ENCODE measurements at regions not wholly inside any gene's neighbourhood (a gene's known extent, or its start where the extent isn't known, plus 50 kb on each side); places are given as distances from the start of the nearest gene placed in this dataset.

- intact Hi-C loops (cut with DNase I; ENCODE audit: low total_unique reads): no loop called here
- DNase-seq (ENCODE audit: low spot score in 2 of 2): no peak
- TF ChIP-seq POLR2AphosphoS5 (IDR thresholded peaks at IDR 0.05): no peak
- TF ChIP-seq CTCF (IDR thresholded peaks at IDR 0.05): no peak
- no peak for TF ChIP-seq POLR2A (IDR thresholded peaks at IDR 0.05)
Observed at GRCh38 chr2:192381082-192381481, 186.3 kb upstream of the TMEFF2 start.

DNA sequence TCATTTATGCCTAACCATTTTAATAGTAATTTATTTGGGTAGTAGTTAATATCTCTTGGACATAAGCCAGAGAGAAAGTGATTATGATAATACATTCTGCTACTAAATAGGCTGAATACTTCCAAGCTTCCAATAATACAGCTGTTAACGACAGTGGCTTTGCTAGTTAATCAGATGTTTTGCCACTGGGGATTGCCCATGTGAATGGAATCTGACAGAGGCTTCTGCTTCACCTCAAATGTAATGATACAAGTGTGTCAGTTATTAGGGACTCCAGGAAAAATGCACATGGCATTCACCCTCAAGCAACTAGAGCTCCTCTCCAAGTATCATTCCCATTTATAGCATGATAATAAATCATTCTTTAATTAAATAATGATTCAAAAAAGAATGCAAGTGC is 185.0 kb upstream of the TMEFF2 start:
- Histone ChIP-seq H3K4me1 (no peaks in the 10 kb centered on the region), H3K27ac (no peak overlapping the region), H3K36me3 (no peaks in the 10 kb centered on the region), H3K27me3 (no peaks in the 10 kb centered on the region), H3K4me3 (no peak overlapping the region), H3K9me3 (peaks cover 0 to 4% of the 10 kb centered on the region in 2 donors)
- DNase-seq (ENCODE audit: low spot score in 2 of 2): no peak
- no peak for TF ChIP-seq POLR2AphosphoS5 (IDR thresholded peaks at IDR 0.05)
- no peak for TF ChIP-seq POLR2A (IDR thresholded peaks at IDR 0.05)
- no peak for TF ChIP-seq CTCF (IDR thresholded peaks at IDR 0.05)
- intact Hi-C loops (cut with DNase I; ENCODE audit: low total_unique reads): no loop called here

More at GRCh38 chr2:192381082-192381481, 186.3 kb upstream of the TMEFF2 start:
- no peaks in the 10 kb centered on the region for H3K4me1 ChIP-seq
- H3K9me3 ChIP-seq: peaks cover 0 to 4% of the 10 kb centered on the region in 2 donors
- no peaks in the 10 kb centered on the region for H3K36me3 ChIP-seq
- H3K27ac ChIP-seq: no peak overlapping the region
- H3K27me3 ChIP-seq: no peaks in the 10 kb centered on the region
- no peak overlapping the region for H3K4me3 ChIP-seq

DNA sequence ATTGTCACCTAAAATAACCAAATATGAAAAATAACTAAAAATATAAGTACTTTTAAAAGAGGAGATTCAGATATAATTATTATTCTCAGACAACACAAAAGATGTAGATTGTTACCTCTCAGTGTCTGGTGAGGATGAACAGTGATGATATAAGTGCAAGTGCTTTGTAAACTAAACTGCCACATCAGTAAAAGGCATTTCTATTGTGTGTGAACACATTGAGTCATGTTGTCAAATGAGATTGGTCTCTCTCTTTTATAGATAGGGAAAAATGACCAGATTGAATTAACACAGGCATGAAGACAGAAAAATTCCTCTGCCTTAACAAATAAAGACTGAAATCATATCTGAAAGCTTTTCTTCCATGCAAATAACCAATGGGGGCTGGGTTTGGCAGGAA is 182.4 kb upstream of the TMEFF2 start:
- no peaks in the 10 kb centered on the region for H3K4me1 ChIP-seq
- no peak for DNase-seq (ENCODE audit: low spot score in 2 of 2)
- H3K9me3 ChIP-seq: no peaks in the 10 kb centered on the region
- no peak overlapping the region for H3K4me3 ChIP-seq
- intact Hi-C loops (cut with DNase I; ENCODE audit: low total_unique reads): no loop called here
- no peaks in the 10 kb centered on the region for H3K27me3 ChIP-seq
- no peaks in the 10 kb centered on the region for H3K36me3 ChIP-seq
- H3K27ac ChIP-seq: no peak overlapping the region
- no peak for TF ChIP-seq POLR2AphosphoS5 (IDR thresholded peaks at IDR 0.05)
- no peak for TF ChIP-seq POLR2A (IDR thresholded peaks at IDR 0.05)
- no peak for TF ChIP-seq CTCF (IDR thresholded peaks at IDR 0.05)

- no peak for DNase-seq (ENCODE audit: low spot score in 2 of 2)
- TF ChIP-seq CTCF (IDR thresholded peaks at IDR 0.05) (no peak), POLR2AphosphoS5 (IDR thresholded peaks at IDR 0.05) (no peak), POLR2A (IDR thresholded peaks at IDR 0.05) (no peak)
- intact Hi-C loops (cut with DNase I; ENCODE audit: low total_unique reads): loop anchor here (5.0 kb wide), 1 partner anchor 814 kb away; no protein-coding TSS in a partner anchor
Observed at GRCh38 chr2:192373754-192374153, 179.0 kb upstream of the TMEFF2 start.

GRCh38 chr2:192373221-192373620 is 178.5 kb upstream of the TMEFF2 start:
- Histone ChIP-seq H3K27ac (no peak overlapping the region), H3K27me3 (no peaks in the 10 kb centered on the region), H3K36me3 (no peaks in the 10 kb centered on the region), H3K9me3 (no peaks in the 10 kb centered on the region), H3K4me3 (no peak overlapping the region), H3K4me1 (no peaks in the 10 kb centered on the region)
- intact Hi-C loops (cut with DNase I; ENCODE audit: low total_unique reads): loop anchor here (5.0 kb wide), 1 partner anchor 814 kb away; no protein-coding TSS in a partner anchor
- TF ChIP-seq CTCF (IDR thresholded peaks at IDR 0.05) (no peak), POLR2AphosphoS5 (IDR thresholded peaks at IDR 0.05) (no peak), POLR2A (IDR thresholded peaks at IDR 0.05) (no peak)
- no peak for DNase-seq (ENCODE audit: low spot score in 2 of 2)

More at GRCh38 chr2:192373754-192374153, 179.0 kb upstream of the TMEFF2 start:
- H3K9me3 ChIP-seq: no peaks in the 10 kb centered on the region
- H3K27ac ChIP-seq: no peak overlapping the region
- H3K4me3 ChIP-seq: no peak overlapping the region
- no peaks in the 10 kb centered on the region for H3K36me3 ChIP-seq
- no peaks in the 10 kb centered on the region for H3K4me1 ChIP-seq
- H3K27me3 ChIP-seq: no peaks in the 10 kb centered on the region

Measured in breast epithelium (tissue), 4 donors.